Caco-2 (cell line): ENCODE measurements at regions not wholly inside any gene's neighbourhood (a gene's known extent, or its start where the extent isn't known, plus 50 kb on each side); places are given as distances from the start of the nearest gene placed in this dataset.

ENCODE experiments used
- BruUV-seq: library from RNA; stranded (reverse); fragments of 400-500 nt; replicated peaks from 2 replicates; lab custom pipeline; 2021; lab: Mats Ljungman, UMichigan
- CTCF ChIA-PET: fragments of 300-600 bp; sonication (Branson Sonifier 250); formaldehyde crosslinking; loops from one replicate; lab custom pipeline; 2022; ENCODE audit warnings: antibody characterized with exemption; lab: Charles Lee
- POLR2A ChIA-PET: fragments of 300-600 bp; sonication (Branson Sonifier 250); formaldehyde crosslinking; loops from one replicate; lab custom pipeline; 2022; ENCODE audit warnings: antibody characterized with exemption; lab: Charles Lee
- DNase-seq, 2 experiments: peaks; one replicate each; pipeline versions ENCODE4 v3.0.0 to v3.0.0-alpha.2; 2020 to 2022
- H3K27me3 ChIP-seq: replicated peaks from 2 replicates; pipeline ENCODE4 v1.6.0; 2011; ENCODE audit warnings: low read length; ENCODE audit not compliant: control insufficient read depth, insufficient read depth
- H3K36me3 ChIP-seq: 2 replicates; pipeline ENCODE4 v1.5.1; 2011; ENCODE audit warnings: low read length; ENCODE audit not compliant: control insufficient read depth, insufficient read depth
- H3K4me1 ChIP-seq: fragments of 250-450 bp; sonication (Bioruptor Pico); 2 replicates; pipeline ENCODE4 v1.5.1; 2020; ENCODE audit warnings: mild to moderate bottlenecking
- H3K4me3 ChIP-seq: 2 replicates; pipeline ENCODE4 v1.5.1; 2011; ENCODE audit warnings: low read depth, mild to moderate bottlenecking, control low read depth, low read length
- H3K9me3 ChIP-seq: fragments of 250-450 bp; sonication (Bioruptor Pico); 2 replicates; pipeline ENCODE4 v1.5.1; 2020; ENCODE audit warnings: mild to moderate bottlenecking, moderate library complexity
- H3K27ac Mint-ChIP-seq: one replicate; pipeline ENCODE4 v1.8.0; 2022; ENCODE audit warnings: mixed read lengths; ENCODE audit not compliant: unreplicated experiment
- H3K27me3 Mint-ChIP-seq: one replicate; pipeline ENCODE4 v1.8.0; 2022; ENCODE audit warnings: mixed read lengths; ENCODE audit not compliant: insufficient read depth, unreplicated experiment
- H3K36me3 Mint-ChIP-seq: one replicate; pipeline ENCODE4 v1.8.0; 2022; ENCODE audit warnings: mild to moderate bottlenecking, mixed read lengths; ENCODE audit not compliant: insufficient read depth, unreplicated experiment
- H3K4me1 Mint-ChIP-seq: one replicate; pipeline ENCODE4 v1.8.0; 2022; ENCODE audit warnings: low read depth, mixed read lengths; ENCODE audit not compliant: unreplicated experiment
- H3K4me3 Mint-ChIP-seq: one replicate; pipeline ENCODE4 v1.8.0; 2022; ENCODE audit warnings: mild to moderate bottlenecking, moderate library complexity, mixed read lengths; ENCODE audit not compliant: unreplicated experiment
- H3K9me3 Mint-ChIP-seq: one replicate; pipeline ENCODE4 v1.8.0; 2022; ENCODE audit warnings: mixed read lengths; ENCODE audit not compliant: unreplicated experiment
- intact Hi-C: fragments of 100-400 bp; cut with micrococcal nuclease; formaldehyde crosslinking; loops from one replicate; pipeline ENCODE4 v1.10.0; 2022; ENCODE audit not compliant: unreplicated experiment
- TF ChIP-seq, protein P1 (sequence below), 2 experiments: fragments of 200-600 bp in 1 of 2; IDR thresholded peaks; 1 replicate in 1 of 2; 2 replicates in 1 of 2; pipeline versions ENCODE4 v1.5.1 to v1.8.0; 2011 to 2022; ENCODE audit warnings: antibody characterized with exemption in 1 of 2, control low read depth in 1 of 2, inconsistent platforms in 1 of 2, low read depth in 1 of 2, low read length in 1 of 2, mild to moderate bottlenecking in 1 of 2, moderate library complexity in 1 of 2; ENCODE audit not compliant: insufficient read depth in 1 of 2, severe bottlenecking in 1 of 2, unreplicated experiment in 1 of 2

DNA sequence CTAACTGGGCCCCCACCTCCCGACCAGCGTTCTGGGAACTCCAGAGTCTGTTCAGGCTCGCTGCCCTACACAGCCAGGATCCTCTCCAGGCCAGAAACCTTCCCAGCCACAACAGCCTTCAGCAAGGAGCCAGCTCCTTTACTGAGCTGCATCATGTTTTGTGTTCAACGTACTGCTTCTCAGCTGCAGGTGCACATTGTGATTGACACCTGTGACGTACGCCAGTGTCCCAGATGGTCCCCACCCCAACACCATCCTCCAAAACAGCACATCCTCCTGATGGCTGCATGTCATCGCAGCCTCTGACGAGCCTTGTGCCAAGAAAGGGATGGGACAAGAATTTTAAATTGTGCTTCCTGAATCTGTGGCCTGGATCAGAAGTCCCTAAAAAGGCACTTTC lies 117.5 kb downstream of the SPATA19 start:
- intact Hi-C loops, result no loop called here
- no peak overlapping the region for H3K27ac Mint-ChIP-seq
- ChIA-PET CTCF (no interaction called here), POLR2A (no interaction called here)
- no peak overlapping the region for H3K4me3 Mint-ChIP-seq
- H3K9me3 Mint-ChIP-seq, result no peaks in the 10 kb centered on the region
- no peaks in the 10 kb centered on the region for H3K36me3 Mint-ChIP-seq
- no peaks in the 10 kb centered on the region for H3K9me3 ChIP-seq
- no peaks in the 10 kb centered on the region for H3K4me1 Mint-ChIP-seq
- H3K4me1 ChIP-seq, result no peaks in the 10 kb centered on the region
- no TSS peak for BruUV-seq
- H3K27me3 Mint-ChIP-seq, result peaks cover 2% of the 10 kb centered on the region
- peak in 1 of 2 experiments; percentile 22 for DNase-seq
- no peaks in the 10 kb centered on the region for H3K36me3 ChIP-seq
- no peak overlapping the region for H3K4me3 ChIP-seq
- no peaks in the 10 kb centered on the region for H3K27me3 ChIP-seq
- TF ChIP-seq, protein P1, sequence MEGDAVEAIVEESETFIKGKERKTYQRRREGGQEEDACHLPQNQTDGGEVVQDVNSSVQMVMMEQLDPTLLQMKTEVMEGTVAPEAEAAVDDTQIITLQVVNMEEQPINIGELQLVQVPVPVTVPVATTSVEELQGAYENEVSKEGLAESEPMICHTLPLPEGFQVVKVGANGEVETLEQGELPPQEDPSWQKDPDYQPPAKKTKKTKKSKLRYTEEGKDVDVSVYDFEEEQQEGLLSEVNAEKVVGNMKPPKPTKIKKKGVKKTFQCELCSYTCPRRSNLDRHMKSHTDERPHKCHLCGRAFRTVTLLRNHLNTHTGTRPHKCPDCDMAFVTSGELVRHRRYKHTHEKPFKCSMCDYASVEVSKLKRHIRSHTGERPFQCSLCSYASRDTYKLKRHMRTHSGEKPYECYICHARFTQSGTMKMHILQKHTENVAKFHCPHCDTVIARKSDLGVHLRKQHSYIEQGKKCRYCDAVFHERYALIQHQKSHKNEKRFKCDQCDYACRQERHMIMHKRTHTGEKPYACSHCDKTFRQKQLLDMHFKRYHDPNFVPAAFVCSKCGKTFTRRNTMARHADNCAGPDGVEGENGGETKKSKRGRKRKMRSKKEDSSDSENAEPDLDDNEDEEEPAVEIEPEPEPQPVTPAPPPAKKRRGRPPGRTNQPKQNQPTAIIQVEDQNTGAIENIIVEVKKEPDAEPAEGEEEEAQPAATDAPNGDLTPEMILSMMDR (IDR thresholded peaks at IDR 0.05; ENCODE audit: insufficient read depth in 1 of 2, low read depth in 1 of 2, low read length in 1 of 2, severe bottlenecking in 1 of 2, unreplicated experiment in 1 of 2), result no peak

DNA sequence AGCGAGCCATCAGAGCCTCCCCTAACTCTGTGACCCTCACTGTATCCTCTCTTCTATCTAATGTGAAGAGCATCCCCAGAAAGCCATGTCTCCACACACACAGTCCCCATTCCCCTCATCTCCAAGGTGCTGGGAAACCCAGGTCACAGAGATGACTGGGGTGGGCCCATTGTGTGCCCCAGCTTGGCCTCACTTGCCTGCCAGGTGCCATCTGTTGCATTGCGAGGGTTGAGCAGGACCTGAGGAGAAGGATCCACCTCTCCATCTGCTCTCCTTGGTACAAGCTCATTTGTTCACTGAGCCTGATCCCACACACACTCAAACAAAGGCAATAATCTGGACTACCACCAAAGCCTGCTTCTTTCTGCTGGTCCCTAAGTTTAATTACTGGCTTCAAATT lies 118.8 kb downstream of the SPATA19 start:
- no peaks in the 10 kb centered on the region for H3K36me3 ChIP-seq
- Mint-ChIP-seq H3K27me3 (no peaks in the 10 kb centered on the region), H3K4me1 (no peaks in the 10 kb centered on the region), H3K9me3 (no peaks in the 10 kb centered on the region), H3K4me3 (no peak overlapping the region), H3K36me3 (no peaks in the 10 kb centered on the region), H3K27ac (no peak overlapping the region)
- TF ChIP-seq, protein P1 (IDR thresholded peaks at IDR 0.05; ENCODE audit: insufficient read depth in 1 of 2, low read depth in 1 of 2, low read length in 1 of 2, severe bottlenecking in 1 of 2, unreplicated experiment in 1 of 2), result no peak
- H3K27me3 ChIP-seq, result no peaks in the 10 kb centered on the region
- BruUV-seq, result no TSS peak
- H3K9me3 ChIP-seq, result no peaks in the 10 kb centered on the region
- intact Hi-C loops, result no loop called here
- no peaks in the 10 kb centered on the region for H3K4me1 ChIP-seq
- ChIA-PET CTCF (no interaction called here), POLR2A (no interaction called here)
- no peak overlapping the region for H3K4me3 ChIP-seq
- DNase-seq, result no peak

DNA sequence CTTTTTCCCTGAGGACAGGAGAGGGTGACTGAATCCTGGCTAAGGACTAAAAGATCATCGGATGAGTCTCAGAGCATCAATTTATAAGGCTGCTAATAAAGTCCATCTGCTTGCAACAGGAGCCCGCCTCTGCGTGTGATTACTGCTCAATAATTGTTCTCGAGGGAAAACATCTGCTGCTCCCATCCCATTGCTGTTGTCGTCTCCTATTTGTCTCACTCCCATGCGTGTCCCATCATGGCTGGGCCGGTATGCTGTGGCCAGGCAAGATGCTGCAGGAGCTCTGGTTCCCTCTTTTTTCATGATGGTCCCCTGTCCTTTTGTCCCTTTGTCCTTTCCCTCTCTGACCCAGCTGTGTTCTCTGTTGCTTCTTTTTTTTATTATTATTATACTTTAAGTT lies 121.2 kb downstream of the SPATA19 start:
- no peaks in the 10 kb centered on the region for H3K9me3 ChIP-seq
- CTCF ChIA-PET, result no interaction called here
- no peak overlapping the region for H3K27ac Mint-ChIP-seq
- POLR2A ChIA-PET, result no interaction called here
- H3K36me3 Mint-ChIP-seq, result no peaks in the 10 kb centered on the region
- H3K27me3 ChIP-seq, result no peaks in the 10 kb centered on the region
- H3K9me3 Mint-ChIP-seq, result no peaks in the 10 kb centered on the region
- intact Hi-C loops, result no loop called here
- H3K4me1 ChIP-seq, result no peaks in the 10 kb centered on the region
- TF ChIP-seq, protein P1 (IDR thresholded peaks at IDR 0.05; ENCODE audit: insufficient read depth in 1 of 2, low read depth in 1 of 2, low read length in 1 of 2, severe bottlenecking in 1 of 2, unreplicated experiment in 1 of 2), result no peak
- H3K36me3 ChIP-seq, result no peaks in the 10 kb centered on the region
- no peak overlapping the region for H3K4me3 ChIP-seq
- no peaks in the 10 kb centered on the region for H3K27me3 Mint-ChIP-seq
- no peak for DNase-seq
- H3K4me3 Mint-ChIP-seq, result no peak overlapping the region
- no peaks in the 10 kb centered on the region for H3K4me1 Mint-ChIP-seq
- no TSS peak for BruUV-seq
